GM13977 (cell line): ENCODE measurements at regions not wholly inside any gene's neighbourhood (a gene's known extent, or its start where the extent isn't known, plus 50 kb on each side); places are given as distances from the start of the nearest gene placed in this dataset.

Source experiments
- DNase-seq: peaks from one replicate; pipeline ENCODE4 v3.0.0; 2012; ENCODE audit warnings: low spot score
- CTCF ChIP-seq: IDR thresholded peaks from 2 replicates; pipeline ENCODE4 v1.5.1; 2012; ENCODE audit warnings: mild to moderate bottlenecking, control low read depth; ENCODE audit not compliant: insufficient read depth; ENCODE audit errors: extremely low read depth, missing control alignments
- in situ Hi-C: fragments of 300-500 bp; cut with MboI; formaldehyde crosslinking; loops from one replicate; pipeline ENCODE4 v1.12.0; 2022; ENCODE audit warnings: low sequenced_read_pairs, low pct_unique_long_range_greater_than_20kb, mixed read lengths, inconsistent platforms; ENCODE audit not compliant: unreplicated experiment

- in situ Hi-C loops, result no loop called here
- no peak for TF ChIP-seq CTCF
- no peak for DNase-seq
Observed at GRCh38 chr10:42940487-42941294, 136.2 kb upstream of the RET start.

GRCh38 chr10:42941295-42941644 is 135.6 kb upstream of the RET start:
- in situ Hi-C loops, result no loop called here
- no peak for DNase-seq
- TF ChIP-seq CTCF, result no peak

- no peak for DNase-seq
- in situ Hi-C loops, result no loop called here
- no peak for TF ChIP-seq CTCF
Observed at GRCh38 chr10:42941790-42942189, 135.1 kb upstream of the RET start.

- no peak for DNase-seq
- in situ Hi-C loops, result no loop called here
- no peak for TF ChIP-seq CTCF
Observed at GRCh38 chr10:42942279-42942950, 134.5 kb upstream of the RET start.

GRCh38 chr10:42943025-42943818 is 133.6 kb upstream of the RET start:
- in situ Hi-C loops, result no loop called here
- no peak for DNase-seq

More at GRCh38 chr10:42943025-42943818, 133.6 kb upstream of the RET start:
- TF ChIP-seq CTCF, result no peak
